Right renal pelvis (tissue), 4 donors: ENCODE measurements at regions not wholly inside any gene's neighbourhood (a gene's known extent, or its start where the extent isn't known, plus 50 kb on each side); places are given as distances from the start of the nearest gene placed in this dataset.
"Not testable (repeated sequence)": the region's sequence is repeated elsewhere in the genome, so short reads cannot be mapped to it uniquely, and the experiment has no call there.

Source experiments
- DNase-seq, 4 donors: peaks; one replicate each; pipeline ENCODE4 v3.0.0-alpha.2; 2013; ENCODE audit warnings: low read depth in 4 of 4, low spot score in 3 of 4, missing footprints in 1 of 4

DNA sequence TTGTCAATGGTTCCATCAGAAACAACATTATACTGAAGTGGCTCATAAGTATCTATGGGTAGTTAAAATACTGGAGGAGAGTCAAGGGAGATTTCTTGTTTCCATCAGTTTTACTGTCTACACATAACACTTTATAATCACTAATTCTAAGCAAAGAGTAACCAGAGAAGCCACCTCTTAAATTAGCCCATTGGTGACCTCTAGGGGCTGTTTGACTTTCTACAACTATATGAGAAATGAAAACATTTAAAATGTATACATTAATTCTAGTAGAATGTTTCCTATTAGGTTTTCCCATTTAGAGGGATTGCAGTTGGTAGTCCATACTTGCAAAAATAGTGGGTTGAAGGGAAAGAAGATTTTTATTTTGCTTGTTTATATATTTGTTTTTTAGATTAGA is 504.3 kb downstream of the FAM181B start:
- DNase-seq = peak; percentile 10 to 32 (median 28)

GRCh38 chr11:82225930-82226329 is 507.7 kb downstream of the FAM181B start:
- DNase-seq = no peak

DNA sequence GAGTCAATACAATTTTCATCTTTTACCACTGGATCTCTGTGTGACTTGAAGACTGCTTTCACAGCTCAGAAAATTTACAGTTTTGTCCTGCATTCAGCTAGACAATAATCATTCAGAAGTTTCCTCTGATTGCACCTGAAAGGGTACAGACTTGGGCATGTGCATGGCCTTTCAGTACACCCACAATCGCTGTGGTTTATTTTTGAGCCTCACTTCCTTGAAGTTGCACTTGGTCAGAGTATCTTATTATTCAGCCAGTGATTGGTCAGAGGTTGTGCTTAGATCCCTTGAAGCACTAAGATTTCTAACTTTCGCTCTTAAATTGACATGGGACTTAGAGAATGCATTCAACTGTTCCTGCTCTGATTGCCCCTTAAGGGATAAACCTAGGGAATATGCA is 508.2 kb downstream of the FAM181B start:
- no peak for DNase-seq

DNA sequence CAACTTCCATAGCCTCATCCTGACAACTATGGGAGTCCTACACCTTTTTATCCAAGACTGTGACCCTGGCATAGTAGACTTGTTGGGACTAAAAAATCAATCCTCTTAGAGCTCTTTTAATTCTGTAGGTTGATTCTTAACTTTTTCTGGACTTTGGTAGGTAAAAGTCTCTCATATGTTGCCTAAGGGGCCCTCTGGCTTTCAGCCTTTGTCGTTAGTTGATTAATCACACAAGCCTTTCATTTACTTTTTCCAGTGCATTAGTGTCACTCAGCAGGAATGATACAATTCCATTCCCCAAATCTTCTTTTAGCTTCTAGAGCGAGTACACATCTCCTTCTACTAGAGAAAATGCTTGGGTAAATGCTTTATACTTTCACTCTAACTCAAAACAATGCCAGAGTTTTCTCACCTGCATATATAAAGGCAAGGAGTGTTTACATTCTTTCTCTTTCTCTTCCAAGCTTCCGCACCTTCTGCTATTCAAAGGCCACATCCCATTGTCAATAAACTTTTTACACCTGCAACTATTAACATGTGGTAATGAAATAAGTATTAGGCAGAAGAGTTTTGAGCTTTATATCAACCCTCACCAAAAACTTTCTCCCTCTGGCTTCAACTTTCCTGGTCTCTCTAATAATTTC is 516.6 kb downstream of the FAM181B start:
- DNase-seq = no peak

GRCh38 chr11:82210011-82210410 is 523.7 kb downstream of the FAM181B start:
- no peak for DNase-seq

GRCh38 chr11:82195283-82195682 is 538.4 kb downstream of the FAM181B start:
- DNase-seq = peak in 2 of 4 donors; percentile 44 to 56

DNA sequence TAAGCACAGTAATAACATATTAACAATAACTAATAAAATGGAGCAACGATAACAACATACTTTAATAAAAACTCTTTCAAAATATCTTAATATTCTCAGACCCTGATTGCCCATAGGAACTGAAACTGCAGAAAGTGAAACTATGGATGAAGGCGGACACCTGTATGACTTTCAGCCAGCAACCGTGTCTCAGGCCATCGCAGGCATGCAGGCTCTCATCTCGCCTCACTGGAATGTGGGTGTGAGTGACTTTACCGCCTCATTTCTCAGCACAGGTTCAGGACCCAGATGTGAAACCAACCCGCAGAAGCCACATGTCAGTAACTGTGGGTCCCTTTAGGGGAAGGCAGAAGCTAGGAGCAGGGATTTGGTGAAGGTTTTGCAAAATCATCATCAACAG is 539.1 kb downstream of the FAM181B start:
- DNase-seq = no peak

DNA sequence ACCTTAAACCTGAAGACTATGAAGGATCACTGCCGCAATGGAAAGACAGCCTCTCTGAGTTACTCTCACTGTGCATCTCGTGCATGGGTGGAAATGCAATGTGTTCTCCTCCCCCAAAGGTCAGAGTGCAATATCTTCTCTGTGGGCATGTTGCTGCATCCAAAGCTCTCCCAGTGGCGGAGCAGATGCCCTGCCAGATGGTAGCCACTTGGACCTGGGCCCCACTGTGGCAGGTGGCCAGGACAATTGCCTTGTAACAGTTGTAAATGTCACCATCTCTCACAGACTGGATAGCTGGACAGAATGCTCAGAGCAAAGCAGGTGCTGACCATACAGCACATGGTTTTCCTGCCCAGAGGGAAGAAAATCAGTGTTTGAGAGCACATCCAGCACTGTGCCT is 542.0 kb downstream of the FAM181B start:
- DNase-seq = no peak

DNA sequence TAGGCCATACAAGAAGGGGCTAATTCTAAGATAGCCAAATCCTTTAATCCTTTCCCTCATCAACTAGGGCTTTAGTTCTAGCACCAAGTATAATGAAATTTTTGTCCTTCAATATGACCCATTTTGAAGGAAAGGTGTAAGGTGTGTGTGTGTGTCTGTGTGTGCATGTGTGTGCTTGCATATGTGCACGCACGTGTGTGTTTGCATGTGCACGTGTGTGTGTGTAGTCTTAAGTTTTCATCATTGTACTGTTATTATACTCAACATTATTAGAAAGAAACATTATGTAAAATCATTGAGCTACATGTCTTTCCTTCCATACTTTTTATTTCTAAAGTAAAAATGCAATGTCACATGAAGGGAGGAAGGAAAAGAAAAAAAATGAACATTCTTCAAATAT is 547.7 kb downstream of the FAM181B start:
- no peak for DNase-seq

DNA sequence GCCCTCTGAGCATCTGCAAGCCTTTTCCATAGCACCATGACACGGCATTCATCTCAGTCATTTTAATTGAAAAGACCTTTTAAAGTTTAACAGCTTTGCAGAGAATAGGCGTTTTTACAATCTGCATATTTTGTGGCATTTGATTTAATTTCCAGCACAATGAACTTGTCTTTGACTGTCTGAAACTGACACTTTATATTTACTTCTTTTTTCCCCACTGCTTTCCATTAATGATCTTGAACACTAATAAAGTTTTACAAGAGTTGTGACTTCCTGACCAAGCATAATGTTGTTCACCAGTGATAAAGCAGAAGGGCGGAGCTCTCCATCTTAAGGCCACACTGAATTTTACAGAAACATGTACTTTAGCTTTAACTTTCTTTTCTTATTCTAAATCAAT is 548.7 kb downstream of the FAM181B start:
- DNase-seq = no peak

DNA sequence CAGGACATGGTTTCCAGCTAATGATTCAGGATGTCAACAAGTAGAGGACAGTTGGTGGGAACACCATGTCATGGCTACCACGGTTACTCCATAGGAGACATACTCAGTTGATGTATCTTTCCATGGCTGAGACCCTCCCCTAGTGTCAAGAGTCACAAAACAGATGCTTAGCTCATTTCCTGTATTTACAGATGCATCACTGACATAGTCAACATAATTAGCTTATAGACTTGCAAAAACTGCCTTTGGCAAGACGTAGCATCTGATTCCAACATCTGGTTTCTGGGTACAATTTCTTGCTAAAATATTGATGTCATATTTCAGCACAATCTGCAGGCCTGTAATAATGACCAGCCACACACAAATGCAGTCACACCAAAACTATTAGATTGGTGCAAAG is 550.3 kb downstream of the FAM181B start:
- no peak for DNase-seq

DNA sequence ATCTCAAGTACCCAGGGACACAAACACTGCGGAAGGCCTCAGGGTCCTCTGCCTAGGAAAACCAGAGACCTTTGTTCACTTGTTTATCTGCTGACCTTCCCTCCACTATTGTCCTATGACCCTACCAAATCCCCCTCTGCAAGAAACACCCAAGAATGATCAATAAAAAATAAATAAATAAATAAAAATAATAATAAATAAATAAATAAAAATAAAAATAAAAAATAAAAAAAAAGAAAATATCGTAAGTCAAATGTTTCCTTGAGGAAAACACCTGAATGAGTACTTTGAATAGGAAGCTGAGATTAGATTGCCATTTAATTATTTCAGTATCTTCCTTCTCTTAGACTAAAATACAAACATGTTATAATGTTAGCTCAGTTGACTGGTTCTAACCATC is 551.0 kb downstream of the FAM181B start:
- DNase-seq = not testable (repeated sequence)

- not testable (repeated sequence) for DNase-seq
Observed at GRCh38 chr11:82181796-82182195, 551.9 kb downstream of the FAM181B start.

DNA sequence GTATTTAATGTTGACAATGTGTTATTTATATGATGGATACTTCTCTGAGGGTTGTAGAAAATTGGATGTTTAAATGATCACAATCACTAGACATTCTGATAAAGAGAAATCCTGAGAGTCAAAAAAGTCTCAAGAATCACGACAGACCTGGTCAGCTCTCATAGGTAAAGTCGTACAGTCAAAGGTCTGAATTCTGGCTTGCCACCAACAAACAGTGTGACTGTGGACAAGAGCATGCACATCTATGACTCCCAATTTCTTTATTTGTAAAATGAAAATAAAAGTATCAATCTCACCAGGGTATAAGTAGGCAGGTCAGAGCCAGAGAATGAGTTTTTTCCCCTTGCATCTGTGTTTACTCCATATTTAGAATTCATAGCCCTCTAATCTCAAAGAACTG is 556.7 kb downstream of the FAM181B start:
- DNase-seq = no peak

- no peak for DNase-seq
Observed at GRCh38 chr11:82176365-82176764, 557.3 kb downstream of the FAM181B start.

GRCh38 chr11:82174610-82175009 is 559.1 kb downstream of the FAM181B start:
- no peak for DNase-seq

DNA sequence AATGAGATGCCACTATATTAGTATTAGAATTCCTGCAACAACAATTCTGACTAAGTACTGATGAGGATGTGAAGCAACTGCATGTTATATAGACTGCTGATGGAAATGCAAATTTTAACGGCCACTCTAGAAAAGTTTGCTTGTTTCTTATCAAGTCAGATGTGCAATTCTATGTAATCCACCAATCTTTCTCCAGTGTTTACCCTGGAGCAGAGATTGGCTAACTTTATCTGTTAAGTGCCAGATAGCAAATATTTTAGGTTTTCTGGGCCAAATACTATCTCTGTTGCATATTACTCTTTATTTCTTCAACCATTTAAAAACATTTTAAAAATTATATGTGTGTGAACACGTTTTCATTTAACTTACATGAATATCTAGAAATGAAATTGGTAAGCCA is 586.9 kb downstream of the FAM181B start:
- no peak for DNase-seq

DNA sequence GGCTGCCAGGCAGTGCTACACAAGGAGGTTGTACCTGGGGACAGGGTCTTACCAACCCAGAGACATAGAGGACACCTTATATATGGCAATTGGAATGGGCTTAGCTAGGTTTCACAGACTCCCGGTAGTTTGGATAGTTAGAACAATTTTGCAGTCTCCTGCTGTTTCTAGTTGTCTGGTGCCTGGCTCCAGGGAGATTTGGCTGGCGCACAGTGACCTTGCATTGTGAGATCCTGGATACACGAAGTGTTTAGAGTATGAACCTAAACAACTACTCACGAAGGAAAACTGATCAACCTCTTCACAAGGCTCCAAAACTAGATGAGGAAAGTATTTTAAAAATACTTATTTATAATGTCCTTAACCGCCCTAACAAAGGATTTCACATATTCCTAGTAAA is 614.7 kb downstream of the FAM181B start:
- no peak for DNase-seq

GRCh38 chr11:82117362-82117761 is 616.3 kb downstream of the FAM181B start:
- no peak for DNase-seq

DNA sequence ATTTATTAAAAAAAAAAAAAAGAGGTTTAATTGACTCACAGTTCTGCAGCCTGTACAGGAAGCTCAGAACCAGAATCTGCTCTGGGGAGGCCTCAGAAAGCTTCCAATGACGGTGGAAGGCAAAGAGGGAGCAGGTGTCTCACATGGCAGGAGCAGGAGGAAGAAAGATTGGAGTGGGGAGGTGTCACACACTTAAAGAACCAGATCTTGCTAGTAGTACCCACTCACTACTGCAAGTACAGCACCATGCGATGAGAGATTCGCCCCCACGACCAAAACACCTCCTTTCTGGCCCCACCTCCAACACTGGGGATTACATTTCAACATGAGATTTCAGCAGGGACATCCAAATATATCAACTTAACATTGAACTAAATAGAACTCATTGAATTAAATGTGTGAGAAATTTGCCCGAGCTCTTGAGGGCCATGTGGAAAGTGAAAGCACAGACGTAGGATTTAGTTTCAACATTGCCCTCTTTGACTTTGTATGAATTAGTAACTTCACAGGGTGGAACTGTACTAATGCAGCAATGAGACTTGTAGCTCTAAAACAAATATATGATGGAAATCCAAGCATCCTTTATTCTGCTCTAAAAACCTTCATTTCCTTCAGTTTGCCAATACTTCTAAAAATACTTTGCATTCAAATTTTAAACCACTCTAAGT is 628.2 kb downstream of the FAM181B start:
- no peak for DNase-seq

DNA sequence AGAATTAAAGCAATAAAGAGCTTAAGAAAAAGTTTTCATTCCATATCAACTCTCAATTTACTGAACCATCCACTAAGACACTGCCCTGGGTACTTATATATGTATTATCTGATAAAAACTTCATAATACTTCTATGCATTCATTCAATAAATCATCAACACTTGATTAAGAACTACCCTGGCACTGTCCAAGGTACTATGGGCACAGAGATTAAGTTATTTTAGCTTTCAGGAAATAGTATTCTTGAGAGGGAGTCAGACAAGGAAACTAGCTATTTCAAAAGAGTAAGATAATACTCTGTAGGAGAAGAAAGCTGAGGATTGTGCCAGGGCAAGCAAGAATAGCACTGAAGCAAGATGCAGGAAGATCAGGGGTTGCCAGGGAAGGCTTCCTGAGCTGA is 640.8 kb downstream of the FAM181B start:
- DNase-seq = no peak

- DNase-seq = no peak
Observed at GRCh38 chr11:82089426-82089825, 644.2 kb downstream of the FAM181B start.

DNA sequence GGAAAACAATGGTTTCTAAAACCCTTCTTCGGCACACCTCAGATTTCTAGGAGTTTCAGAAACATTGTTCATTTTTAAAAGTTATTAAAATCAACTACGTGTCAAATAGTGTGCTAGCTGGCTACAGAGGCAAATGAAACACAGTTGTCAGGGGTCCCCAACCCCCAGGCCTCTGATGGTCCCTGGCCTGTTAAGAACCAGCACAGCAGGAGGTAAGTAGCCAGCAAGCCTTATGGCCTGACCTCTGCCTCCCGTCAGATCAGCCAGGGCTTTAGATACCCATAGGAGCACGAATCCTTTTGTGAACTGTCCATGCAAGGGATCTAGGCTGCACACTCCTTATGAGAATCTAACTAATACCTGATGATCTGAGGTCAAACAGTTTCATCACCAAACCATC is 648.2 kb downstream of the FAM181B start:
- no peak for DNase-seq
